ENCODE measurements at regions not wholly inside any gene's neighbourhood (a gene's known extent, or its start where the extent isn't known, plus 50 kb on each side); places are given as distances from the start of the nearest gene placed in this dataset.

- H3K27ac Mint-ChIP-seq = no peak overlapping the region
- H3K4me3 Mint-ChIP-seq = no peak overlapping the region
- no peak overlapping the region for H3K27ac ChIP-seq (ENCODE audit: low read depth, low read length)
- peaks cover 4% of the 10 kb centered on the region for H3K36me3 Mint-ChIP-seq (ENCODE audit: low read depth)
- no peaks in the 10 kb centered on the region for H3K27me3 ChIP-seq (ENCODE audit: control insufficient read depth, insufficient read depth, low read length, poor library complexity, severe bottlenecking)
- TF ChIP-seq, protein P1, sequence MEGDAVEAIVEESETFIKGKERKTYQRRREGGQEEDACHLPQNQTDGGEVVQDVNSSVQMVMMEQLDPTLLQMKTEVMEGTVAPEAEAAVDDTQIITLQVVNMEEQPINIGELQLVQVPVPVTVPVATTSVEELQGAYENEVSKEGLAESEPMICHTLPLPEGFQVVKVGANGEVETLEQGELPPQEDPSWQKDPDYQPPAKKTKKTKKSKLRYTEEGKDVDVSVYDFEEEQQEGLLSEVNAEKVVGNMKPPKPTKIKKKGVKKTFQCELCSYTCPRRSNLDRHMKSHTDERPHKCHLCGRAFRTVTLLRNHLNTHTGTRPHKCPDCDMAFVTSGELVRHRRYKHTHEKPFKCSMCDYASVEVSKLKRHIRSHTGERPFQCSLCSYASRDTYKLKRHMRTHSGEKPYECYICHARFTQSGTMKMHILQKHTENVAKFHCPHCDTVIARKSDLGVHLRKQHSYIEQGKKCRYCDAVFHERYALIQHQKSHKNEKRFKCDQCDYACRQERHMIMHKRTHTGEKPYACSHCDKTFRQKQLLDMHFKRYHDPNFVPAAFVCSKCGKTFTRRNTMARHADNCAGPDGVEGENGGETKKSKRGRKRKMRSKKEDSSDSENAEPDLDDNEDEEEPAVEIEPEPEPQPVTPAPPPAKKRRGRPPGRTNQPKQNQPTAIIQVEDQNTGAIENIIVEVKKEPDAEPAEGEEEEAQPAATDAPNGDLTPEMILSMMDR (conservative IDR thresholded peaks at IDR 0.05) = no peak
- no peaks in the 10 kb centered on the region for H3K4me1 ChIP-seq (ENCODE audit: control insufficient read depth, insufficient read depth, low read length)
- no peak for DNase-seq
- no peaks in the 10 kb centered on the region for H3K27me3 Mint-ChIP-seq (ENCODE audit: insufficient read depth)
- H3K36me3 ChIP-seq (ENCODE audit: control insufficient read depth, insufficient read depth, low read length) = no peaks in the 10 kb centered on the region
- no peak overlapping the region for H3K4me3 ChIP-seq (ENCODE audit: low read length)
- peaks cover 31% of the 10 kb centered on the region for H3K9me3 Mint-ChIP-seq
- H3K4me1 Mint-ChIP-seq = no peaks in the 10 kb centered on the region
- 85 to 100% methylated on average over 1 of the region's 1 CpG for WGBS, 2 experiments (ENCODE audit: insufficient coverage in 1 of 2, insufficient read length in 1 of 2)
- peaks cover 17% of the 10 kb centered on the region for H3K9me3 ChIP-seq (ENCODE audit: control insufficient read depth, low read length)
- H3K9ac ChIP-seq (ENCODE audit: extremely low read depth, low read length, poor library complexity, severe bottlenecking) = no peak overlapping the region
These were observed 69.5 kb upstream of the SUCLG2 start for GRCh38 chr3:67723863-67724262.

DNA sequence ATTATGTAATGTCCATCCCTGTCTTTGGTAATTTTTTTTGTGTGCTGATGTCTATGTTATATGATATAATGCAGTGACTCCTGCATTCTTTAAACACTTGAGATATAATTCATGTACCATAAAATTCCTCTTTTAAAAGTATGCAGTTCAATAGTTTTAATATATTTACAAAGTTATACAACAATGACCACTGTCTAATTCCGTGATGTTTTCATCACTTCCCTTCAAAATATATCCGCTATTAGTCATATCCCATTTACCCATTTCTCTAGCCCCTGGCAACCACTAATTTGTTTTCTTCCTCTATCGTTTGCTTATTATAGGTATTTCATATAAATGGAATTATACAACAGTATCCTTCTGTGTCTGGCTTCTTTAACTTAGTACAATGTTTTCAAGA, 64.9 kb upstream of the SUCLG2 start:
- Histone ChIP-seq H3K9me3 (ENCODE audit: control insufficient read depth, low read length) (no peaks in the 10 kb centered on the region), H3K4me1 (ENCODE audit: control insufficient read depth, insufficient read depth, low read length) (no peaks in the 10 kb centered on the region), H3K36me3 (ENCODE audit: control insufficient read depth, insufficient read depth, low read length) (no peaks in the 10 kb centered on the region), H3K9ac (ENCODE audit: extremely low read depth, low read length, poor library complexity, severe bottlenecking) (no peak overlapping the region), H3K4me3 (ENCODE audit: low read length) (no peak overlapping the region), H3K27ac (ENCODE audit: low read depth, low read length) (no peak overlapping the region), H3K27me3 (ENCODE audit: control insufficient read depth, insufficient read depth, low read length, poor library complexity, severe bottlenecking) (no peaks in the 10 kb centered on the region)
- DNase-seq = no peak
- WGBS, 2 experiments (ENCODE audit: insufficient coverage in 1 of 2, insufficient read length in 1 of 2) = 94% methylated on average over 2 of the region's 3 CpGs; no CpG with 5 or more reads in 1 of the 2 experiments
- Mint-ChIP-seq H3K27ac (no peak overlapping the region), H3K4me3 (no peak overlapping the region), H3K9me3 (peaks cover 13% of the 10 kb centered on the region), H3K27me3 (ENCODE audit: insufficient read depth) (no peaks in the 10 kb centered on the region), H3K36me3 (ENCODE audit: low read depth) (no peaks in the 10 kb centered on the region), H3K4me1 (no peaks in the 10 kb centered on the region)
- TF ChIP-seq, protein P1 (conservative IDR thresholded peaks at IDR 0.05) = no peak

DNA sequence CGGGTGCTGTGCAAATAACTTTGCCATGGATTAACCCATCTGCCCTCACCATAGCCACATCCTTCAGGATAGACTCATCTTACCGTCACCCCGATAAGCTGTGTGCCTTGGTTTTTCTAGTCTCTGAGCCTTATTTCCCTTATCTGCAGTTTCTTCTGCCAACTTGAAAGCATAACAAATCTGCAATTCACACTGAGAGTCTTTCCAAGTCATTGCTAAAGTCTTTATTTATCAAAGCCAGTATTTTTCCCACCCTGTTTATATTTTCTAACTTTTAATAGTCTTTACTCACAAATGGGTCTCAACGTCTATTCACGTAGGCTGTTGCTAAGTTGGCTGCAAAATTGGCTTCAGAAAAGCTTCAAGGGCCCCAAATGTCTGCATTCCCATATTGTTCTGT, 61.6 kb upstream of the SUCLG2 start:
- Mint-ChIP-seq H3K27me3 (ENCODE audit: insufficient read depth) (no peaks in the 10 kb centered on the region), H3K36me3 (ENCODE audit: low read depth) (no peaks in the 10 kb centered on the region), H3K4me1 (peaks cover 10% of the 10 kb centered on the region), H3K9me3 (peaks cover 5% of the 10 kb centered on the region), H3K4me3 (no peak overlapping the region), H3K27ac (no peak overlapping the region)
- Histone ChIP-seq H3K27me3 (ENCODE audit: control insufficient read depth, insufficient read depth, low read length, poor library complexity, severe bottlenecking) (no peaks in the 10 kb centered on the region), H3K9ac (ENCODE audit: extremely low read depth, low read length, poor library complexity, severe bottlenecking) (no peak overlapping the region), H3K36me3 (ENCODE audit: control insufficient read depth, insufficient read depth, low read length) (no peaks in the 10 kb centered on the region), H3K9me3 (ENCODE audit: control insufficient read depth, low read length) (no peaks in the 10 kb centered on the region), H3K27ac (ENCODE audit: low read depth, low read length) (no peak overlapping the region), H3K4me3 (ENCODE audit: low read length) (no peak overlapping the region), H3K4me1 (ENCODE audit: control insufficient read depth, insufficient read depth, low read length) (no peaks in the 10 kb centered on the region)
- TF ChIP-seq, protein P1 (conservative IDR thresholded peaks at IDR 0.05) = no peak
- WGBS, 2 experiments (ENCODE audit: insufficient coverage in 1 of 2, insufficient read length in 1 of 2) = 88 to 92% methylated on average over 5 of the region's 5 CpGs
- no peak for DNase-seq

All from endodermal cell (in vitro differentiated cells).